WI38 (cell line): ENCODE measurements at regions not wholly inside any gene's neighbourhood (a gene's known extent, or its start where the extent isn't known, plus 50 kb on each side); places are given as distances from the start of the nearest gene placed in this dataset.
"Not testable (repeated sequence)": the region's sequence is repeated elsewhere in the genome, so short reads cannot be mapped to it uniquely, and the experiment has no call there.

Experiments used
- H3K4me3 ChIP-seq: 2 replicates; pipeline ENCODE4 v1.5.1; 2011; ENCODE audit warnings: low read depth, mild to moderate bottlenecking, control low read depth, low read length
- TF ChIP-seq, protein P1 (sequence below): IDR thresholded peaks from 2 replicates; pipeline ENCODE4 v1.5.1; 2012; ENCODE audit warnings: low read depth, mild to moderate bottlenecking, control low read depth, low read length

- no peak overlapping the region for H3K4me3 ChIP-seq
- TF ChIP-seq, protein P1, sequence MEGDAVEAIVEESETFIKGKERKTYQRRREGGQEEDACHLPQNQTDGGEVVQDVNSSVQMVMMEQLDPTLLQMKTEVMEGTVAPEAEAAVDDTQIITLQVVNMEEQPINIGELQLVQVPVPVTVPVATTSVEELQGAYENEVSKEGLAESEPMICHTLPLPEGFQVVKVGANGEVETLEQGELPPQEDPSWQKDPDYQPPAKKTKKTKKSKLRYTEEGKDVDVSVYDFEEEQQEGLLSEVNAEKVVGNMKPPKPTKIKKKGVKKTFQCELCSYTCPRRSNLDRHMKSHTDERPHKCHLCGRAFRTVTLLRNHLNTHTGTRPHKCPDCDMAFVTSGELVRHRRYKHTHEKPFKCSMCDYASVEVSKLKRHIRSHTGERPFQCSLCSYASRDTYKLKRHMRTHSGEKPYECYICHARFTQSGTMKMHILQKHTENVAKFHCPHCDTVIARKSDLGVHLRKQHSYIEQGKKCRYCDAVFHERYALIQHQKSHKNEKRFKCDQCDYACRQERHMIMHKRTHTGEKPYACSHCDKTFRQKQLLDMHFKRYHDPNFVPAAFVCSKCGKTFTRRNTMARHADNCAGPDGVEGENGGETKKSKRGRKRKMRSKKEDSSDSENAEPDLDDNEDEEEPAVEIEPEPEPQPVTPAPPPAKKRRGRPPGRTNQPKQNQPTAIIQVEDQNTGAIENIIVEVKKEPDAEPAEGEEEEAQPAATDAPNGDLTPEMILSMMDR = no peak
These were observed 1647.4 kb upstream of the PIK3C3 start for GRCh38 chr18:40307627-40308026.

DNA sequence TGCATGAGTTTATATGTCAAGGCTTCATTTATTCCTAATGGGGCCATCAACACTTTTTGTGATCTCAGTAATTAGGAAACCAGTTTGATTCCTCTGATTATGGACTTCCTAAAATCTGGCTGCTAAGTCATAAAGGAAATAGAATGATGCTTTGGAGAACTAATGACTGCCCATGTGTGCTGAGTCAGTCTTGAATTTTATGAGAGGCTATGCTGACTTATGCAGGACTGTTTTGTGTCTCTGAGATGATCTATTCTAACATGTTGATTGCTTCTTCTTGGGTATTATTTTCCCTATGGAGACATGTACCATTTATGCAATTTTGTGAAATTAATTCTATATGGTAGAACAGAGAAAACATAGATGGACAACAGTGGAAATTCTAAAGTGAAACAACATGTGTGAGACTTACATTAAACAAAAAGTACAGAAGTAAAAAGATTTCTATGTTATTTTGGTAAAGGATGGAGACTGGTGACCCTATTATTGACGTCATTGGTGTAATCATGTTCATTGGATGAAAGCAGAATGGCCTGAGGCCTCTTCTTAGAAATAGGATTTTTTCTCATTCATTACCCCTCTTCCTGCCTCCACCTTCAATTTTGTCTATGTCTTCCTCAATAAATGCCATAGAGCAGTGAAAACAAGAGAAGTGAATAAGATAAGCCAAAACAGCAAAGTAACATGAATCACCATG lies 1658.2 kb upstream of the PIK3C3 start:
- TF ChIP-seq, protein P1 = no peak
- H3K4me3 ChIP-seq = no peak overlapping the region

- H3K4me3 ChIP-seq = no peak overlapping the region
- TF ChIP-seq, protein P1 = no peak
These were observed 1661.9 kb upstream of the PIK3C3 start for GRCh38 chr18:40292985-40293710.

- TF ChIP-seq, protein P1 = no peak
These were observed 1671.5 kb upstream of the PIK3C3 start for GRCh38 chr18:40283560-40283959.

GRCh38 chr18:40281356-40281755 lies 1673.7 kb upstream of the PIK3C3 start:
- not testable (repeated sequence) for H3K4me3 ChIP-seq

More at GRCh38 chr18:40283560-40283959, 1671.5 kb upstream of the PIK3C3 start:
- no peak overlapping the region for H3K4me3 ChIP-seq

GRCh38 chr18:40274618-40275196 lies 1680.3 kb upstream of the PIK3C3 start:
- TF ChIP-seq, protein P1 = no peak
- no peak overlapping the region for H3K4me3 ChIP-seq

DNA sequence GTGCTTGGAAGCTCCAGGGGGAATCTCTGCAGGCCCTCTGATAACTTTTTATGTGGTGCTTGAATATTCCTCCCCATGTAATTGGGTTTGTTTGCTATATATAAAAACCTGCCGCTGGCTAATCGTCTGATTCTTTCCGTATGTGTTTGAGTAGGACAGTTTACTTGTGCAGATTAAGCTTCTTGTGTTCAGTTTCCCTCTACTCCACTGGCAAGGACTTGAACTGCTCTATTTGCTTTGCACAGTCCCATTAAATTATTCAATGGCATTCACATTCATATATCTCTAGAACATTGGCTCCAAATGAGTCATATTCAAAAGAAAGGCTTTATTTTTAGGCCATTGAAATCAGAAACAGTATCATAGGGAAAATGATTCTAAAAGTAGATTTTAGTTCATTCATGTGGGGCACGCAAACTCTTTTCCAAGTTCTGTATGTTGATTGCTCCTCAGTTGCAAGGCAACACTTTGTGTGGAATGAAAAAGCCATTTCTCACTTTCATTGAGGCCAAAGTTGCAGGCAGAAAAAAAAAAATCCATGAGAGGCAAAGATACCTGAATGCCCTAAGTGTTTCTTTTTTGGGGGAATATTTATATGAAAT lies 1682.3 kb upstream of the PIK3C3 start:
- H3K4me3 ChIP-seq = no peak overlapping the region
- TF ChIP-seq, protein P1 = no peak
